H9 (cell line): ENCODE measurements at regions not wholly inside any gene's neighbourhood (a gene's known extent, or its start where the extent isn't known, plus 50 kb on each side); places are given as distances from the start of the nearest gene placed in this dataset.

ENCODE experiments used
- DNase-seq: peaks from one replicate; pipeline ENCODE4 v3.0.0-alpha.2; 2017
- H2AFZ ChIP-seq: one replicate; pipeline ENCODE4 v1.6.1; 2013; ENCODE audit warnings: mild to moderate bottlenecking, low read length, control low read depth, moderate library complexity
- H2AK5ac ChIP-seq: 2 replicates; pipeline ENCODE4 v1.6.1; 2013; ENCODE audit warnings: low read length, control low read depth, mixed read lengths; ENCODE audit not compliant: insufficient read length
- H2BK120ac ChIP-seq: one replicate; pipeline ENCODE4 v1.6.1; 2013; ENCODE audit warnings: low read depth, mild to moderate bottlenecking, low read length, control low read depth, inconsistent platforms; ENCODE audit not compliant: poor library complexity, severe bottlenecking
- H2BK12ac ChIP-seq: 2 replicates; pipeline ENCODE4 v1.6.1; 2013; ENCODE audit warnings: low read length, control low read depth, mixed read lengths, low read depth; ENCODE audit not compliant: insufficient read length
- H2BK15ac ChIP-seq: 2 replicates; pipeline ENCODE4 v1.6.1; 2013; ENCODE audit warnings: low read depth, low read length, control low read depth
- H2BK20ac ChIP-seq: one replicate; pipeline ENCODE4 v1.6.1; 2013; ENCODE audit warnings: low read depth, mild to moderate bottlenecking, low read length, control low read depth, inconsistent platforms; ENCODE audit not compliant: poor library complexity, severe bottlenecking
- H2BK5ac ChIP-seq: 2 replicates; pipeline ENCODE4 v1.6.1; 2013; ENCODE audit warnings: low read length, control low read depth, mixed read lengths; ENCODE audit not compliant: insufficient read length
- H3K14ac ChIP-seq: 2 replicates; pipeline ENCODE4 v1.6.1; 2013; ENCODE audit warnings: low read length, control low read depth; ENCODE audit not compliant: insufficient read depth
- H3K18ac ChIP-seq: 2 replicates; pipeline ENCODE4 v1.6.1; 2013; ENCODE audit warnings: low read depth, mild to moderate bottlenecking, mixed read lengths, low read length, control low read depth; ENCODE audit not compliant: insufficient read length
- H3K23ac ChIP-seq: 2 replicates; pipeline ENCODE4 v1.6.1; 2013; ENCODE audit warnings: low read length, control low read depth, mixed read lengths, low read depth; ENCODE audit not compliant: insufficient read length
- H3K23me2 ChIP-seq: 2 replicates; pipeline ENCODE4 v1.6.1; 2013; ENCODE audit warnings: low read depth, mild to moderate bottlenecking, mixed read lengths, low read length, control low read depth; ENCODE audit not compliant: insufficient read length, poor library complexity, severe bottlenecking
- H3K27ac ChIP-seq: 2 replicates; pipeline ENCODE4 v1.5.1; 2013; ENCODE audit warnings: low read length, control low read depth, mixed read lengths, low read depth; ENCODE audit not compliant: insufficient read length
- H3K27me3 ChIP-seq: 2 replicates; pipeline ENCODE4 v1.6.1; 2013; ENCODE audit warnings: low read length, control low read depth, inconsistent platforms; ENCODE audit not compliant: insufficient read depth
- H3K4ac ChIP-seq: 2 replicates; pipeline ENCODE4 v1.6.1; 2013; ENCODE audit warnings: low read depth, mild to moderate bottlenecking, control low read depth, inconsistent platforms, low read length, moderate library complexity
- H3K4me1 ChIP-seq: 2 replicates; pipeline ENCODE4 v1.6.1; 2013; ENCODE audit warnings: low read length, control low read depth, inconsistent platforms; ENCODE audit not compliant: insufficient read depth
- H3K4me2 ChIP-seq: 2 replicates; pipeline ENCODE4 v1.6.1; 2013; ENCODE audit warnings: low read length, control low read depth, mixed read lengths; ENCODE audit not compliant: insufficient read length, insufficient read depth
- H3K56ac ChIP-seq: 2 replicates; pipeline ENCODE4 v1.6.1; 2013; ENCODE audit warnings: low read depth, mild to moderate bottlenecking, mixed read lengths, low read length, control low read depth; ENCODE audit not compliant: insufficient read length
- H3K79me1 ChIP-seq: 2 replicates; pipeline ENCODE4 v1.6.1; 2013; ENCODE audit warnings: low read depth, mild to moderate bottlenecking, moderate library complexity, low read length, control low read depth, inconsistent platforms; ENCODE audit not compliant: insufficient read depth, poor library complexity, severe bottlenecking
- H3K79me2 ChIP-seq: 2 replicates; pipeline ENCODE4 v1.6.1; 2013; ENCODE audit warnings: low read length, control low read depth, inconsistent platforms; ENCODE audit not compliant: insufficient read depth
- H3K9ac ChIP-seq: 2 replicates; pipeline ENCODE4 v1.6.1; 2013; ENCODE audit warnings: low read length, control low read depth, mixed read lengths; ENCODE audit not compliant: insufficient read length; ENCODE audit errors: extremely low read depth
- H3K9me3 ChIP-seq: one replicate; pipeline ENCODE4 v1.6.1; 2013; ENCODE audit warnings: low read depth, low read length, inconsistent platforms; ENCODE audit not compliant: control insufficient read depth
- H3T11ph ChIP-seq: one replicate; pipeline ENCODE4 v1.6.1; 2013; ENCODE audit warnings: mild to moderate bottlenecking, low read length, control low read depth, inconsistent platforms
- H4K20me1 ChIP-seq: one replicate; pipeline ENCODE4 v1.6.1; 2013; ENCODE audit not compliant: control insufficient read depth, insufficient read length, insufficient read depth
- H4K5ac ChIP-seq: 2 replicates; pipeline ENCODE4 v1.6.1; 2013; ENCODE audit warnings: low read depth, mild to moderate bottlenecking, mixed read lengths, low read length, control low read depth; ENCODE audit not compliant: insufficient read length
- H4K8ac ChIP-seq: replicated peaks from 2 replicates; pipeline ENCODE4 v1.6.1; 2013; ENCODE audit warnings: low read length, control low read depth, mixed read lengths, low read depth; ENCODE audit not compliant: insufficient read length
- H4K91ac ChIP-seq: 2 replicates; pipeline ENCODE4 v1.6.1; 2013; ENCODE audit warnings: low read depth, mild to moderate bottlenecking, moderate library complexity, mixed read lengths, low read length, control low read depth; ENCODE audit not compliant: insufficient read length
- H3K27ac Mint-ChIP-seq, 3 experiments: 2 replicates in 2 of 3; 3 replicates in 1 of 3; pipeline ENCODE4 v1.8.0; 2020 to 2021; ENCODE audit warnings: mixed read lengths in 3 of 3, mild to moderate bottlenecking in 1 of 3, moderate library complexity in 1 of 3
- H3K27me3 Mint-ChIP-seq: 2 replicates; pipeline ENCODE4 v1.8.0; 2021; ENCODE audit warnings: low read depth, mild to moderate bottlenecking, moderate library complexity, mixed read lengths
- H3K36me3 Mint-ChIP-seq, 3 experiments: 2 replicates in 2 of 3; 3 replicates in 1 of 3; pipeline ENCODE4 v1.8.0; 2020 to 2021; ENCODE audit warnings: low read depth in 3 of 3, mixed read lengths in 3 of 3; ENCODE audit not compliant: insufficient read depth in 1 of 3
- H3K4me1 Mint-ChIP-seq, 2 experiments: 2 replicates each; pipeline ENCODE4 v1.8.0; 2020; ENCODE audit warnings: mixed read lengths in 2 of 2
- H3K4me3 Mint-ChIP-seq, 2 experiments: 2 replicates in 1 of 2; 3 replicates in 1 of 2; pipeline ENCODE4 v1.8.0; 2020 to 2021; ENCODE audit warnings: mild to moderate bottlenecking in 2 of 2, mixed read lengths in 2 of 2, moderate library complexity in 1 of 2
- H3K9me3 Mint-ChIP-seq, 2 experiments: 2 replicates in 1 of 2; 3 replicates in 1 of 2; pipeline ENCODE4 v1.8.0; 2020; ENCODE audit warnings: mild to moderate bottlenecking in 2 of 2, mixed read lengths in 2 of 2, moderate library complexity in 1 of 2
- WGBS: extraction: QIAGEN DNeasy Blood & Tissue Kit; methylation state at CpG from one replicate; pipeline ENCODE4 v1.1.7; 2013; ENCODE audit warnings: missing lambda C conversion rate, low lambda C conversion rate, mixed read lengths; ENCODE audit not compliant: insufficient read length; ENCODE audit errors: extremely low coverage; 5-methylcytosine and 5-hydroxymethylcytosine counted together
- TF ChIP-seq, protein P1 (sequence below): fragments of 200-600 bp; sonication (generic); conservative IDR thresholded peaks from 3 replicates; pipeline ENCODE4 v1.8.0; 2021; ENCODE audit warnings: antibody characterized with exemption, mild to moderate bottlenecking

GRCh38 chr3:154775821-154776548 is 304.1 kb upstream of the MME start:
- Histone ChIP-seq H3K9ac (no peak overlapping the region), H2BK120ac (no peak overlapping the region), H4K20me1 (no peaks in the 10 kb centered on the region), H3K23ac (no peak overlapping the region), H3K4ac (no peak overlapping the region), H3K27ac (no peak overlapping the region), H3T11ph (no peak overlapping the region), H2AFZ (no peak overlapping the region), H4K8ac (no peak overlapping the region), H2BK20ac (no peak overlapping the region), H3K4me1 (peaks cover 2% of the 10 kb centered on the region; the same call in 1 of the 2 replicates), H3K23me2 (no peaks in the 10 kb centered on the region), H2BK5ac (no peak overlapping the region), H4K91ac (no peak overlapping the region), H3K27me3 (no peaks in the 10 kb centered on the region), H3K9me3 (no peaks in the 10 kb centered on the region), H3K79me1 (no peaks in the 10 kb centered on the region), H3K14ac (no peak overlapping the region), H3K79me2 (no peaks in the 10 kb centered on the region), H2BK15ac (no peak overlapping the region), H4K5ac (no peak overlapping the region), H2AK5ac (no peak overlapping the region), H3K4me2 (peak overlapping the region; percentile 20), H3K18ac (no peak overlapping the region), H3K56ac (no peak overlapping the region), H2BK12ac (no peak overlapping the region)
- no peaks in the 10 kb centered on the region for H3K9me3 Mint-ChIP-seq
- TF ChIP-seq, protein P1, sequence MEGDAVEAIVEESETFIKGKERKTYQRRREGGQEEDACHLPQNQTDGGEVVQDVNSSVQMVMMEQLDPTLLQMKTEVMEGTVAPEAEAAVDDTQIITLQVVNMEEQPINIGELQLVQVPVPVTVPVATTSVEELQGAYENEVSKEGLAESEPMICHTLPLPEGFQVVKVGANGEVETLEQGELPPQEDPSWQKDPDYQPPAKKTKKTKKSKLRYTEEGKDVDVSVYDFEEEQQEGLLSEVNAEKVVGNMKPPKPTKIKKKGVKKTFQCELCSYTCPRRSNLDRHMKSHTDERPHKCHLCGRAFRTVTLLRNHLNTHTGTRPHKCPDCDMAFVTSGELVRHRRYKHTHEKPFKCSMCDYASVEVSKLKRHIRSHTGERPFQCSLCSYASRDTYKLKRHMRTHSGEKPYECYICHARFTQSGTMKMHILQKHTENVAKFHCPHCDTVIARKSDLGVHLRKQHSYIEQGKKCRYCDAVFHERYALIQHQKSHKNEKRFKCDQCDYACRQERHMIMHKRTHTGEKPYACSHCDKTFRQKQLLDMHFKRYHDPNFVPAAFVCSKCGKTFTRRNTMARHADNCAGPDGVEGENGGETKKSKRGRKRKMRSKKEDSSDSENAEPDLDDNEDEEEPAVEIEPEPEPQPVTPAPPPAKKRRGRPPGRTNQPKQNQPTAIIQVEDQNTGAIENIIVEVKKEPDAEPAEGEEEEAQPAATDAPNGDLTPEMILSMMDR, result no peak
- peak overlapping the region in 1 of 2 experiments; percentile 1; a peak in 1 of 5 replicates for H3K4me3 Mint-ChIP-seq
- DNase-seq, result no peak
- no peaks in the 10 kb centered on the region for H3K36me3 Mint-ChIP-seq
- peaks cover 16 to 24% of the 10 kb centered on the region in 2 experiments for H3K4me1 Mint-ChIP-seq
- 0 out of 7 replicates have a peak overlapping the region, but pooled peaks of 1 of the 3 experiments have one; percentile 30 for H3K27ac Mint-ChIP-seq
- no peaks in the 10 kb centered on the region; the same call in 1 of the 2 replicates for H3K27me3 Mint-ChIP-seq
- WGBS, result no CpG with 5 or more reads among the region's 1 CpG
